ENCODE measurements at regions not wholly inside any gene's neighbourhood (a gene's known extent, or its start where the extent isn't known, plus 50 kb on each side); places are given as distances from the start of the nearest gene placed in this dataset.

GRCh38 chr20:6339176-6339575, 216.3 kb upstream of the FERMT1 start:
- no peak for ATAC-seq

More at GRCh38 chr20:6339176-6339575, 216.3 kb upstream of the FERMT1 start:
- intact Hi-C loops (cut with micrococcal nuclease), result no loop called here
- CTCF ChIA-PET, result no interaction called here
- H3K4me3 ChIP-seq (replicated peaks in 1 of 2; ENCODE audit: low read depth in 1 of 2, low read length in 2 of 2), result no peak overlapping the region
- no peak overlapping the region for H3K4me2 ChIP-seq (ENCODE audit: low read length)
- no peak overlapping the region for H3K27ac ChIP-seq (ENCODE audit: low read depth, low read length)
- no peak for DNase-seq (ENCODE audit: low read depth, low spot score)
- H3K27me3 ChIP-seq (ENCODE audit: insufficient read depth, low read length), result no peaks in the 10 kb centered on the region
- 0 out of 4 replicates have a peak, but pooled peaks cover 0 to 4% of the 10 kb centered on the region in 2 experiments for H3K9me3 ChIP-seq (ENCODE audit: control insufficient read depth in 1 of 2, insufficient read depth in 1 of 2, low read depth in 1 of 2, low read length in 2 of 2)
- BruUV-seq (replicated peaks), result no TSS peak
- no peaks in the 10 kb centered on the region for H4K20me1 ChIP-seq (ENCODE audit: insufficient read depth)
- H2AFZ ChIP-seq (ENCODE audit: low read depth, low read length, poor library complexity, severe bottlenecking), result no peak overlapping the region
- no peak for TF ChIP-seq FOSL1 (IDR thresholded peaks at IDR 0.05; ENCODE audit: low read depth)
- TF ChIP-seq ELF1 (IDR thresholded peaks at IDR 0.05; ENCODE audit: borderline replicate concordance, low read depth), result no peak
- TF ChIP-seq POLR2AphosphoS5 (IDR thresholded peaks at IDR 0.05; ENCODE audit: low read depth, low read length), result no peak
- TF ChIP-seq CTCF (IDR thresholded peaks at IDR 0.05 in 2 of 3, conservative IDR thresholded peaks at IDR 0.05 in 1 of 3; ENCODE audit: borderline replicate concordance in 1 of 3, insufficient read depth in 1 of 3, low read depth in 2 of 3, low read length in 2 of 3), result no peak
- no peak for TF ChIP-seq EZH2 (IDR thresholded peaks at IDR 0.05)
- no peak for TF ChIP-seq RAD21 (IDR thresholded peaks at IDR 0.05; ENCODE audit: low read depth)
- no peak for TF ChIP-seq CBX3 (IDR thresholded peaks at IDR 0.05; ENCODE audit: low read depth)
- TF ChIP-seq CEBPB (IDR thresholded peaks at IDR 0.05; ENCODE audit: low read depth), result no peak
- TF ChIP-seq YY1 (IDR thresholded peaks at IDR 0.05; ENCODE audit: extremely low read depth, insufficient replicate concordance, low read depth, low read length), result no peak
- no peak for TF ChIP-seq EZH2phosphoT487 (IDR thresholded peaks at IDR 0.05; ENCODE audit: borderline replicate concordance)
- no peak for TF ChIP-seq TCF7L2 (IDR thresholded peaks at IDR 0.05; ENCODE audit: borderline replicate concordance, extremely low read depth, insufficient read depth, insufficient read length)
- no peak for TF ChIP-seq JUND (IDR thresholded peaks at IDR 0.05)
- no peak for TF ChIP-seq REST (IDR thresholded peaks at IDR 0.05; ENCODE audit: low read depth)
- no peak for TF ChIP-seq POLR2A (IDR thresholded peaks at IDR 0.05; ENCODE audit: borderline replicate concordance, extremely low read depth, insufficient read depth, insufficient read length)
- no peak for TF ChIP-seq ZBTB33 (IDR thresholded peaks at IDR 0.05; ENCODE audit: extremely low read depth, insufficient replicate concordance, low read length)
- TF ChIP-seq MAX (IDR thresholded peaks at IDR 0.05), result no peak
- no peaks in the 10 kb centered on the region for H3K79me2 ChIP-seq (ENCODE audit: insufficient read depth, low read length)
- no peaks in the 10 kb centered on the region for H3K9me2 ChIP-seq (ENCODE audit: insufficient read depth)
- H3K4me1 ChIP-seq (ENCODE audit: control insufficient read depth in 1 of 2, insufficient read depth in 2 of 2, low read length in 2 of 2), result no peaks in the 10 kb centered on the region
- H3K9ac ChIP-seq (ENCODE audit: low read length), result no peak overlapping the region
- RAD21 ChIA-PET (ENCODE audit: low non-redundant PET in 1 of 2, low total read pairs in 2 of 2, uncharacterized antibody in 2 of 2, unreplicated experiment in 2 of 2), result no interaction called here
- no peaks in the 10 kb centered on the region for H3K36me3 ChIP-seq (ENCODE audit: control insufficient read depth in 1 of 2, insufficient read depth in 2 of 2, low read length in 2 of 2)
- POLR2A ChIA-PET, result no interaction called here

Measured in HCT116 (cell line).